Parathyroid adenoma (tissue), 2 donors: ENCODE measurements at regions not wholly inside any gene's neighbourhood (a gene's known extent, or its start where the extent isn't known, plus 50 kb on each side); places are given as distances from the start of the nearest gene placed in this dataset.
"Not testable (repeated sequence)": the region's sequence is repeated elsewhere in the genome, so short reads cannot be mapped to it uniquely, and the experiment has no call there.

Experiments
- H2AFZ ChIP-seq: fragments of 300-600 bp; sonication (generic); one replicate; pipeline ENCODE4 v1.7.0; 2017; ENCODE audit warnings: antibody characterized with exemption, mild to moderate bottlenecking
- H3K27ac ChIP-seq: fragments of 300-600 bp; sonication (generic); one replicate; pipeline ENCODE4 v1.7.0; 2017
- H3K27me3 ChIP-seq: fragments of 300-600 bp; sonication (generic); one replicate; pipeline ENCODE4 v1.7.0; 2017; ENCODE audit warnings: low read length; ENCODE audit not compliant: control insufficient read depth, insufficient read depth
- H3K36me3 ChIP-seq: fragments of 300-600 bp; sonication (generic); one replicate; pipeline ENCODE4 v1.7.0; 2017; ENCODE audit warnings: low read length; ENCODE audit not compliant: control insufficient read depth, insufficient read depth
- H3K4me1 ChIP-seq: fragments of 300-600 bp; sonication (generic); one replicate; pipeline ENCODE4 v1.7.0; 2017; ENCODE audit warnings: control low read depth
- H3K4me2 ChIP-seq: fragments of 300-600 bp; sonication (generic); one replicate; pipeline ENCODE4 v1.7.0; 2017; ENCODE audit warnings: low read length
- H3K4me3 ChIP-seq: fragments of 300-600 bp; sonication (generic); one replicate; pipeline ENCODE4 v1.7.0; 2017; ENCODE audit warnings: low read depth, low read length
- H3K79me2 ChIP-seq: fragments of 300-600 bp; sonication (generic); one replicate; pipeline ENCODE4 v1.7.0; 2017; ENCODE audit warnings: control low read depth
- H3K9ac ChIP-seq: fragments of 300-600 bp; sonication (generic); one replicate; pipeline ENCODE4 v1.7.0; 2017; ENCODE audit warnings: mild to moderate bottlenecking
- H3K9me3 ChIP-seq: fragments of 300-600 bp; sonication (generic); one replicate; pipeline ENCODE4 v1.7.0; 2017; ENCODE audit warnings: low read length; ENCODE audit not compliant: control insufficient read depth
- TF ChIP-seq, protein P1 (sequence below): fragments of 300-600 bp; sonication (generic); IDR thresholded peaks from one replicate; pipeline ENCODE4 v1.7.0; 2017; ENCODE audit warnings: antibody characterized with exemption, mild to moderate bottlenecking
- donor health status: primary hyperparathyroidism.

DNA sequence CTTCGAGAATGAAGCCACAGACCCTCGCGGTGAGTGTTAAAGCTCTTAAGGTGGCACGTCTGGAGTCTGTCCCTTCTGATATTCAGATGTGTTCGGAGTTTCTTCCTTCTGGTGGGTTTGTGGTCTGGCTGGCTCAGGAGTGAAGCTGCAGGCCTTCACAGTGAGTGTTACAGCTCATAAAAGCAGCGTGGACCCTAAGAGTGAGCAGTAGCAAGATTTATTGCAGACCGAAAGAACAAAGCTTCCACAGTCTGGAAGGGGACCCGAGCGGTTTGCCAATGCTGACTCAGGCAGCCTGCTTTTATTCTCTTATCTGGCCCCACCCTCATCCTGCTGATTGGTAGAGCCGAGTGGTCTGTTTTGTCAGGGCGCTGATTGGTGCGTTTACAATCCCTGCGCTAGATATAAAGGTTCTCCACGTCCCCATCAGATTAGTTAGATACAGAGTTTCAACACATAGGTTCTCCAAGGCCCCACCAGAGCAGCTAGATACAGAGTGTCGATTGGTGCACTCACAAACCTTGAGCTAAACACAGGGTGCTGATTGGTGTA, 758.1 kb downstream of the SLC6A15 start:
- not testable (repeated sequence) for H3K79me2 ChIP-seq, H3K4me3 ChIP-seq, H3K9ac ChIP-seq, H3K27ac ChIP-seq, H3K36me3 ChIP-seq, H3K4me1 ChIP-seq, H3K4me2 ChIP-seq, H3K9me3 ChIP-seq, H2AFZ ChIP-seq, H3K27me3 ChIP-seq

DNA sequence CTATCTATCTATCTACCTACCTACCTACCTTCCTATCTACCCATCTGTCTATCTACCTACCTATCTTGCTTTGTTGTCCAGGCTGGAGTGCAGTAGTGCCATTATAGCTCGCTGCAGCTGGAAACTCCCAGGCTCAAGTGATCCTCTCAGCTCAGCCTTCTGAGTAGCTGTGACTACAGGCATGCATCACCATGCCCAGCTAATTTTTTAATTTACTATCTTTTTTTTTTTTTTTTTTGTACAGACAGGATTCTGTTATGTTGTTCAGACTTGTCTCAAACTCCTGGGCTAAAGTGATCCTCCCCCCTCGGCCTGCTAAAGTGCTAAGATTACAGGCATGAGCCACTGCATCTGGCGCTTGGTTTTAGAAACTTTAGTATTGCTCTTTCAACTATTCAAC, 762.4 kb downstream of the SLC6A15 start:
- H2AFZ ChIP-seq: no peak overlapping the region
- H3K27ac ChIP-seq: no peak overlapping the region
- TF ChIP-seq, protein P1, sequence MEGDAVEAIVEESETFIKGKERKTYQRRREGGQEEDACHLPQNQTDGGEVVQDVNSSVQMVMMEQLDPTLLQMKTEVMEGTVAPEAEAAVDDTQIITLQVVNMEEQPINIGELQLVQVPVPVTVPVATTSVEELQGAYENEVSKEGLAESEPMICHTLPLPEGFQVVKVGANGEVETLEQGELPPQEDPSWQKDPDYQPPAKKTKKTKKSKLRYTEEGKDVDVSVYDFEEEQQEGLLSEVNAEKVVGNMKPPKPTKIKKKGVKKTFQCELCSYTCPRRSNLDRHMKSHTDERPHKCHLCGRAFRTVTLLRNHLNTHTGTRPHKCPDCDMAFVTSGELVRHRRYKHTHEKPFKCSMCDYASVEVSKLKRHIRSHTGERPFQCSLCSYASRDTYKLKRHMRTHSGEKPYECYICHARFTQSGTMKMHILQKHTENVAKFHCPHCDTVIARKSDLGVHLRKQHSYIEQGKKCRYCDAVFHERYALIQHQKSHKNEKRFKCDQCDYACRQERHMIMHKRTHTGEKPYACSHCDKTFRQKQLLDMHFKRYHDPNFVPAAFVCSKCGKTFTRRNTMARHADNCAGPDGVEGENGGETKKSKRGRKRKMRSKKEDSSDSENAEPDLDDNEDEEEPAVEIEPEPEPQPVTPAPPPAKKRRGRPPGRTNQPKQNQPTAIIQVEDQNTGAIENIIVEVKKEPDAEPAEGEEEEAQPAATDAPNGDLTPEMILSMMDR: no peak
- no peaks in the 10 kb centered on the region for H3K36me3 ChIP-seq
- H3K4me2 ChIP-seq: no peak overlapping the region
- no peak overlapping the region for H3K4me3 ChIP-seq
- no peaks in the 10 kb centered on the region for H3K79me2 ChIP-seq
- no peaks in the 10 kb centered on the region for H3K27me3 ChIP-seq
- H3K9ac ChIP-seq: no peak overlapping the region
- no peaks in the 10 kb centered on the region for H3K9me3 ChIP-seq
- H3K4me1 ChIP-seq: no peaks in the 10 kb centered on the region

DNA sequence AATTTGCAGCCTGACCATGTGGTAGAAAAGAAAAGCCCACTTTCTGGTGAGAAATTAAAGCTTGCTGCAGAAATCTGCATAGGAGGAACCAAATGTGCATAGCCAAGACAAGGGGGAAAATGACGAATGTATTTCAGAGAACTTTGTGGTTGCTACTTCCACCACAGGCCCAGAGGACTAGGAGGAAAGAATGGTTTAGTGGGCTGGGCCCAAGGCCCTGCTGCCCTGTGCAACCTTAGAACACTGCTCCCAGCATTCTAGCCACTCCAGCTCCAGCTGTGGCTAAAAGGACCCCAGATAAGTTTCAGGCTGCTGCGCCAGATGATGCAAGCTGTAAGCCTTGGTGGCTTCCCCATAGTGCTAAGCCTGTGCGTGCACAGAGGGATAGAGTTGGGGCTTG, 764.3 kb downstream of the SLC6A15 start:
- Histone ChIP-seq H3K4me1 (no peaks in the 10 kb centered on the region), H3K9ac (no peak overlapping the region), H3K27ac (no peak overlapping the region), H3K9me3 (no peaks in the 10 kb centered on the region), H3K27me3 (no peaks in the 10 kb centered on the region), H3K4me2 (no peak overlapping the region), H3K36me3 (no peaks in the 10 kb centered on the region), H2AFZ (no peak overlapping the region), H3K4me3 (no peak overlapping the region), H3K79me2 (no peaks in the 10 kb centered on the region)
- TF ChIP-seq, protein P1: no peak

DNA sequence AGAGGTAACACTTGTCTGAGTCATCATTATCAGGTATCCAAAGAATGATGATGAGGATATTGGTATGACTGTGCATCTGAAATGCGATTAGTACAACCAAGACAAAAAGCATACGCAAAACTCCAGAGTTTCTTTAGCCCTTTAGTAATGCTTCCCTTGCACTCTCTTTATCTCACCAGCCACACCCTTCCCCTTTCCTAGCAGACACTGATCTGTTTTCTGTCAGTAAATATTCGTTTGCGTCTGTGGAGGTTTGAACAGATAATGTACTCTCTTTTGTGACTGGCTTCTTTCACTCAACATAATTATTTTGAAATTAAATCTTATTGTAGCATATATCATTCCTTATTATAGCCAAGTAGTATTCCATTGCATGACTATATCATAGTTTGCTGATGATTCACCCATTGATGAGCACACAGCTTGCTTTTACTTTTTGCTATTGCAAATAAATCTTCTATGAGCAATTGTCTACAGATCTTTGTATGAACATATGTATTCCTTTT, 775.7 kb downstream of the SLC6A15 start:
- TF ChIP-seq, protein P1: no peak
- no peak overlapping the region for H3K27ac ChIP-seq
- H2AFZ ChIP-seq: no peak overlapping the region
- H3K9me3 ChIP-seq: no peaks in the 10 kb centered on the region
- H3K27me3 ChIP-seq: no peaks in the 10 kb centered on the region
- H3K4me1 ChIP-seq: no peaks in the 10 kb centered on the region
- no peak overlapping the region for H3K9ac ChIP-seq
- no peaks in the 10 kb centered on the region for H3K79me2 ChIP-seq
- no peak overlapping the region for H3K4me2 ChIP-seq
- H3K4me3 ChIP-seq: no peak overlapping the region
- H3K36me3 ChIP-seq: no peaks in the 10 kb centered on the region

DNA sequence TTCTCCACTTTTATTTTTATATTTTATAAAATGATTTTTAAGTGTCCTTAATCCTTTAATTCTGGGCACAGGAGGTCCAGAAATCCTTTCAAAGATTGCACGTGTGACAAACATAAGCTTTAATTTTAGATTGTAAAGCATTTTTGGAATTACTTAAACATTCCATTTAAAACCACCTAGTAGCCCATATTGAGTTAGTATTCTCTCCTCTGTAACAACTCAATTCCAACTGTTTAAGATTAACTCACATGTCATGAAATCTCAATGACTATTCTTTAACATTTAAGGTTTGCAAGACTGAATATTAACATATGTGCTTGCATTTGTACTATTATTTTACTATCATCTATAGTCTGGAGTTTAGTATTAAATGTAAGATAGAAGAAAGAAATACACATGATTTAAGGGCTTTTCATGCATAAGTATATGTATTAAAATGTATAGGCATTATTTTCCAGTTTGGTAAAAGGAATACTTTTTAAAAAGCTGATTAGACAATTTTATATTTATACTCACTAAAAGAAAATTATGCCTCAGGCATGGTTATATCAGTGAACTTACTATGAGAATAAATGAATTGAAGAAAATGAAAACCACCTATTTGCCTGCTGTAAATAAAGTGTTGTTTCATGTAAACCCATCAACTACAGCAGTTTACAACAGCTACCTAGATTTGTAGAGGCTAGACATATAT, 776.9 kb downstream of the SLC6A15 start:
- no peak overlapping the region for H2AFZ ChIP-seq
- no peaks in the 10 kb centered on the region for H3K9me3 ChIP-seq
- no peaks in the 10 kb centered on the region for H3K4me1 ChIP-seq
- TF ChIP-seq, protein P1: no peak
- no peaks in the 10 kb centered on the region for H3K79me2 ChIP-seq
- H3K27ac ChIP-seq: no peak overlapping the region
- no peak overlapping the region for H3K4me3 ChIP-seq
- no peaks in the 10 kb centered on the region for H3K36me3 ChIP-seq
- no peak overlapping the region for H3K9ac ChIP-seq
- H3K27me3 ChIP-seq: no peaks in the 10 kb centered on the region
- no peak overlapping the region for H3K4me2 ChIP-seq
